HG02798 (cell line): ENCODE measurements at regions not wholly inside any gene's neighbourhood (a gene's known extent, or its start where the extent isn't known, plus 50 kb on each side); places are given as distances from the start of the nearest gene placed in this dataset.
A peak's percentile ranks its signal among the peaks of the same experiment; 100 is the strongest.
"Not testable (repeated sequence)": the region's sequence is repeated elsewhere in the genome, so short reads cannot be mapped to it uniquely, and the experiment has no call there.

ENCODE experiments used
- ATAC-seq: cut with Tn5 transposase; IDR thresholded peaks from one replicate; pipeline ENCODE4 v1.9.1; 2021; ENCODE audit warnings: mild to moderate bottlenecking; ENCODE audit not compliant: unreplicated experiment, poor library complexity

DNA sequence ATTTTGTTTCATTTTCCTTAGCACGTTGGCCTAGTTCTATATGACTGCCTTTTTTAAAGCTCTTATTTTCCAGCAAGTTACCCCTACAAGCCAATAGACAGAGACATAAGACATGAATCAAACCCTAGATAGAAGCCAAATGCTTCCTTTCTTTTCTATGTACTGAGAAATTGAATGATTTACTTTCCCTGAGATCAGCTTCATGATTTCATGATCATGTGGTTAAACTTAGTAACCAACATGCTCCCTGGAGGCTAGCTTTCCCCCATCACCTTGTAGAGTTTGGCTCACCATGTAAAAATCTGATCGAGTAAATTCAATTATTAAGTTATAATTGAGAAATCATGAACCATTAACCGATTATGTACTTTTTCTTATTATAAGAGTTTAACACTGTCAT, 148.1 kb upstream of the LRIG3 start:
- no peak for ATAC-seq

DNA sequence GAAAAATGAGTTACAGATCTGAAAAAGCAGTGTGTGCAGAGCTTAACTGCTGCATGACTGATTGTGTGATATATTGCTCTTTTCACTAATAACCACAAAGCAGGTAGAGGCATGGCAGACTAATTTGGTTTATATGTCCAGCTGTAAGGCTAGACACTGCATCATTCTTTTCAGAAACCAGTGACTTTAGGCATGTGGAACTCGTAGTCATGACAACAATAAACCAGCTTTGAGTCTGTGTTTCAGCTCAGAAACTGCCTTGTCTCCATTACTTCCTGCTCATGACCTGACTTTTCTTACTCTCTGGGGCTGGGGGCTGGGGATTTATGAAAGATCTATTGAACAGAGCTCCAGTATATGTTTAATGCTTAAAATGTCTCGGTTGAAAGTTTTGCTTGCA, 146.8 kb upstream of the LRIG3 start:
- ATAC-seq: peak; percentile 44

DNA sequence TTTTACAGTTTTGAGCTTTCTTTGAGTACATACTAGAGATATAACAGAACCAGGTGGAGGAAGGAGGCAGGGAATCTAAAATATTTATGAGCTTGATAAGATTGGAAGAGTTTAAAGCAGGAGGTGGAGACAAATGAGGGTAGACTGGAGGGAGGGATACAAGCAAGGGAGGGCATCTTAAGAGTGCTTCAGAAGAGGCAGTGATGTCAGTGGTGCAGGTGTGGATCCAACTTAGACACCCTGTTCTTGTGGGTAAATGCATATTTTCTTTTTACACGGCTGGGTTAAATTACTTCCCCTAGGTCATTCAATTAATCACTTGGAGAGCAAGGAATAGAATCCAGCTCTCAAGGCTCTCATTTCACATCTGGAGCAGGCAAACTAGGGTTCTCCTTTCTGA, 146.1 kb upstream of the LRIG3 start:
- no peak for ATAC-seq

DNA sequence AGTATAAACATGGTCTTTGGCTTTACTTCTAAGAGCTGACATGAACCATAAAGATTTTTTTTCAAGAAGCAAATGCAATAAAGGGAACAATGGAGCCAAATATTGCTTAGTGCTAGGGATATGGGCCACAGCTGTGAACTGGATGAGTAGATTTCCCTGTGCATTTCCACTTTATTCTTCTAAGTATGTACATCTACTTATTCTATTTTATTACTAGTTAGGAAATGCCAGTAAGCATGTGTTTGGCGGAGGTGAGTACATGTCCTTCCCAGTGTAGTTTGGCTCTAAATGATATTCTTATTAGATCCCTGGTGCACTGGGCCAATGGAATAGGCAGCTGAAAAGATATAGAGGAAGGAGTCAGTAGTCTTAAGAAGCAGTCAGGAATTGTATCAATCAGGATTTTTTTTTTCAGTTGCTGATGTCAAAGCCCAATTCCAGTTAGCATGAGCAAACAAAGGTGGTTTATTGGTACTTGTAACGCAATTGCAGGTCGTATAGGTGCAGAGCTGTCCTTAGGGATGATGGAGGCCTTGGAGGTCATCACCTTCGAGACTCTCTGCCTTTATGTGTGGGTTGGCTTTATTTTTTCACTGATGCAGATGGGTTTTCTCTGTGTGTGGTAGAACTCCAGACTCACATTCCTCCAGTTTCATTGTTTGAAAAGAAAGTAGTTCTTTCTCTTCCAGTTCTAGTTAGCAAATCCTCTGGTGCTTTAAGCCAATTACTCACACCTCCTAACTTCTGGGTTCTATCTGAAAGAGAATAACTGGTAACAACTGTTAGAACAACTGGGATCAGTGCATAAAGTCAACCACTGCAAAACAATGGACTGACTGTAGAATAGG, 139.0 kb upstream of the LRIG3 start:
- ATAC-seq: no peak

DNA sequence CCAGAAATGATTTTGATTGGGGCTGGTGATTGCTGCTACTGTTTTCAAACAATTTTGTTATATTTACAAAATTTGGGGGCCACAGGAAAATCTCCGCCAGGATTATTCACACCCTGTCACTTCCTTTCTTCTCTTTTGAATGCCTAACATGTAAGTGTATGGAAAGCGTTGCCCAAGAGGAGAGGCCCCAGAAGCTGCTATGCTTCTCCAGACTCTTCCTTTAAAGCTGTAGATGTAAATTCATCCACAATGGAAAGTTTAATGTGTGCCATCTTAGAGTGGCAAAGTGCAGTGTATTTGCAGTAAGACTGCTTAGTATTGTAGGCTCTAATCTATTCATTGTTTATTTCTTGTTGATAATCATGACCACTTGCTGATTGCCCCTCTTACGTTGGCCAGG, 136.7 kb upstream of the LRIG3 start:
- no peak for ATAC-seq

DNA sequence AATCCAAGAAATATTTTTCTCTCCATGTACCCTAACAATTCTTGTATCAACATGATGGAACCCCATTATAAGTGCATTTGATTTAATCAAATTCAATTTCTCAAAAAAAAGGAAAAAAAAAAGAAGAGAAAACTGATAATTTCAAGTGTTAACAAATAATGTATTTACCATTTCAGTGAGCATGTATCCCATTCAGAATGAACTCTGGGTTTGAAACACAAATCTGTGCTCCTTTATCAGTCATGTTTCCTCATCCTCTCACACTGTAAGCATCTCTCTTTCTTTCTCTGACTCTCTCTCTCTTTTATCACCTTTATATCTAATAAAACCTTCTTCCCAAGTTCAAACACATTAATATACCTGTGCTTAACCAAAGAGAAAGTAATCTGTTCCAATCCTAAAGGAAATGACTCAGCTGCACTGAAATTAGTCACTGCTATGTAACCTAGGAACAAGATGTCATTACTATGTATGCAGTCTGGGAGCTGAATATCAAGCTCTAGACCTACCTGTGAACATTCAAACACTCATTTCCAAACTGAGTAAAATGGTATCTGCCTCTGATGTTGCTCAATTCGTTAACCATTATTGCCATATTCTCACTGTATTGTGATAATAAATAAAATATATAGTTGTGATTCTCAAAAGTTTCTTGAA, 135.0 kb upstream of the LRIG3 start:
- ATAC-seq: no peak

- ATAC-seq: not testable (repeated sequence)
Measured at GRCh38 chr12:59053266-59053899, 133.1 kb upstream of the LRIG3 start.

- ATAC-seq: no peak
Measured at GRCh38 chr12:59046763-59047534, 126.6 kb upstream of the LRIG3 start.

- no peak for ATAC-seq
Measured at GRCh38 chr12:59044791-59045190, 124.5 kb upstream of the LRIG3 start.

DNA sequence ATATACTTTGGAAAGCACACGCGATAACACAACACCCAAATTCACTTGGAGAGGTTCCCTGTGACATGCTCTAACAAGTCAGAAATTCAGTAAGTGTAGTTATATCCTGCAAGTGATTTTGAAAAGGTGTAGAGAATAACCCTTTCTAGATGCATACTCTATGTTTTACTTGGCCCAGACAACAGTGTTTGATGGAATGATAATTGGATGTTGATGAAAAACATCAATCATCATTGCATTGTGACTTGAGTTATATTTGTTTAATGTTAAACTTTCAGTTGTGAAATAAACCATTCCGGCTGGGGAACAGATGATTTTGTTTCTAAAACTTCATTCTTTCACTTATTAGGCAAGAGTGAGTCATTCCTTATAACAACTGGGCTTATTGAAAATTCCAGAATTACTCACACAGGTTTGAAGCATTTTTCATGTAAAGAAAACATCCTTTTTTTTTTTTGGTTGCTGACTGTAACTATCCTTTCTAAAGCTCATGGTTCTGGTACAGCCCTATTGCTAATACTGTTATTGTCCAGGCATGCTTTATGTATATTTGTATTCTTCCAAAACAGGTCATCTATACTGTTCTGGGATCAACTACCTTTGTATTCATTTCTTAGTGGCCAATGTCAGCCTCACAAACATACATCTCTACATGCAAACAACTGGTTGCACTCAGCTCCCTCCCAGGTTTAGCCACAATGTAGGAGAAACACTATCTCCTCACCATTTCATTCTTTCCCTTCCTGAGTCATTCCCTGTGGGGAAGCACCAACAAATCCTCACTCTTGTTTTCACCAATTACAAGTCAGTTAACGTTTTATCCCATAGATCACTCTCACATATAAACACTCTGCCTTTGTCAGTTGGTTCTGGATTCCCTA, 121.2 kb upstream of the LRIG3 start:
- ATAC-seq: no peak

DNA sequence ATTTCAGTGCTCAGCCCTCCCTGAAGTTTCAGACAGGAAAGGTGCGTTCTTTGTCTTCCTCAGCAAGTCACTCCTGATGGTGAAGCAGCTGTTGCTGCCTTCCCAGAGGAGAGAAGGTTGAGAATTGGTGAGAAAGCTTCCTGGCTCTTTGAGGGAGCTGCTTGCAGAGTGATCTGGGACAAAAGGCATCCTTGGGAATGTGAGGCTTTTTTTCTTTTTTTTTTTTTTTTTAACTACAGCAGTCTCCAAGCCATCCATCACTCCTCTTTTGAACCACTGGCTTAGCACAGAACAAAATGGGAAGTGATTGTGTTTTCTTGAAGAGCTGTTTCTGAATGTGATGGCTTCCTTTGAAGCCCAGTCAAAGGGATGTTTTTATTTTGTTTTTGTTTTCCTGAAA, 120.4 kb upstream of the LRIG3 start:
- no peak for ATAC-seq

- no peak for ATAC-seq
Measured at GRCh38 chr12:59040043-59040442, 119.7 kb upstream of the LRIG3 start.

GRCh38 chr12:59039005-59039404, 118.7 kb upstream of the LRIG3 start:
- ATAC-seq: no peak

- no peak for ATAC-seq
Measured at GRCh38 chr12:59036973-59037762, 116.9 kb upstream of the LRIG3 start.

GRCh38 chr12:59036347-59036746, 116.0 kb upstream of the LRIG3 start:
- no peak for ATAC-seq

DNA sequence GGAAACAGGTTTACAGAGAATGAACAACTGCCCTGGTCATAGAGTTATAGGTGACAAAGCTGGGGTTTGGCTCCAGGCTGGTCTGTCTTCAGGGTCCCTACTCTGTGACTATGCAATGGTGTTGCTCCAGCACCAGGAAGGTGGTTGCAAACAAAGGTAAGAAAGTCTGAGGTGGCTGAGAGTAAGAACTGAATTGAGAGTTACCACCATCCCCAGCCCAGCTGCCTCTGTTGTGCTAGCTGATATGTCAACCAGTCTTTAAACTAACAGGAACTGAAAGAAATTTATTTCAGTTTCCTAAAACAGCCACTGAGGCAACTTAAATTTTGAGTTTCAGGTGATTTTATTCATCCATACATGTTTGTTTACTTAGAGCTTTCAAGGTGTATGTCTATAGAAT, 111.0 kb upstream of the LRIG3 start:
- no peak for ATAC-seq

GRCh38 chr12:59030415-59030814, 110.1 kb upstream of the LRIG3 start:
- no peak for ATAC-seq

GRCh38 chr12:59027199-59027598, 106.9 kb upstream of the LRIG3 start:
- no peak for ATAC-seq

- ATAC-seq: no peak
Measured at GRCh38 chr12:59023861-59024424, 103.6 kb upstream of the LRIG3 start.
